GM18505 (cell line): ENCODE measurements at regions not wholly inside any gene's neighbourhood (a gene's known extent, or its start where the extent isn't known, plus 50 kb on each side); places are given as distances from the start of the nearest gene placed in this dataset.

Experiments
- ATAC-seq: cut with Tn5 transposase; IDR thresholded peaks from one replicate; pipeline ENCODE4 v1.9.1; 2021; ENCODE audit not compliant: unreplicated experiment
- POLR2A ChIP-seq: IDR thresholded peaks from 4 replicates; pipeline ENCODE4 v1.6.1; 2011; ENCODE audit warnings: borderline replicate concordance; ENCODE audit not compliant: insufficient read depth, insufficient read length; ENCODE audit errors: extremely low read depth

DNA sequence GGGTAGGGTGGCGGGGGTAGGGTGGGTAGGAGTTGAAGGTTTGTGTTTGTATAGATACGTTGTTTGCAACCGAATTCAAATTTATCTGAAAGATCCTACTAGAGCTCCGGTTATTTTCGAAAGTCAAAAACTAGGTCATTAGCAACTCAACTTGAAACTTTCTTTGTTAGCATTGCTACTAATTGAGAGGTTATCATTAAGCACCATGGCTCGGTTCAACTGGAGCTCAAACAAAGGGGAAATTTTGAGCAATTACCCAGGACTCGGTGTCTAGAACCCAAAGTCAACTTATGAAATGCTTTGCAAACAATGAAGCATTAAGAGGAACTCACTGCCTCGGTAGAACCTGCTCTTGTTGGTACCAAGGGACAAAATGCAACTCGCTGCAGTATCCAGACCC lies 207.7 kb downstream of the BCAT1 start:
- no peak for ATAC-seq
- no peak for TF ChIP-seq POLR2A

DNA sequence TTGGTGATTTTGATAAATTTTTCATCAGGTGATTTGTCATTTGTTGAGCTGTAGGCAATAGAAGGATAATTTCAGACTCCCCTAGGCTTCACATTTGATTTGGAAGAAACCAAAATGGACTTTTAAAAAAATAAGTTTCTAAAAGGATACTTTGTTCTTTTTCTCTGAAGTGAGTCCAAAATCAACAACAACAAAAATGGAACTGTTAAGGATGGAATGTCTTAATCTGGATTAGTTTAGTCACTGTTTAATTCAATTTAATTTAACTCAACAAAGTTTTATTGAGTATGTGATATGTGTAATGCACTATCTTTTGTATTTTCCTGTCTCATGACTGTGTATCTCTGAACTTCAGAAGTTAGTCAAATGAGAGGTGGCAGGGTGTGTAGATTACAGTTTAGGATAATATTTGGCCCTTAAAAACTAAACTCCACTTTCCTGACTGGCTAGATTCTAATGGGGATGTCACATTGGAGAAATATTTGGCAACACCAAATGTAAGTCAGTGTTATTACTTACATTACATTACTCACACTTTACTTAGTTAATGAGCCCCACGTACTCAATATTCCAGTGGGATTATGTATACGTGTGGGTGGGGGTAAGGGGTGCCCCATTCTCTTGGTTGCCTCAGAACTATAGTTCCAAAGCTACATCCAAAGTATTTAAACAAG lies 209.7 kb downstream of the BCAT1 start:
- no peak for TF ChIP-seq POLR2A
- no peak for ATAC-seq

DNA sequence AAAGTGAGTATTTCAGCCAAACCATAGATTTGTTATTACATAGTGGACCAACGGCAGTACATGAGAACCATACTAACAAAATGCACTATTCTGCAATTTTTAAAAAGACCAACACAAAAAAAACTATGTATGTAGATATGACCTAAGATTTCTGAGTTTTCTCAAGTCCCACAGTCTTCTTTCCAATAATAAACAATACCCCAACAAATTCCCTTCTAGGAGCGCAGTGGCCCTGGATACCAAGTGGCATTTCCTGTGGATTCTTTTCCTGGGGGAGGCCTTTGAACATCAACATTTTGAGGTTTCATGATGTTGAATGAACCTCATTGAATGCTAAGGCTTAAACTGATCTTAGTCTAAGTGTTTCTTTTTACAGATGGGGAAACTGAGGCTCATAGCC lies 210.5 kb downstream of the BCAT1 start:
- ATAC-seq: no peak
- TF ChIP-seq POLR2A: no peak

DNA sequence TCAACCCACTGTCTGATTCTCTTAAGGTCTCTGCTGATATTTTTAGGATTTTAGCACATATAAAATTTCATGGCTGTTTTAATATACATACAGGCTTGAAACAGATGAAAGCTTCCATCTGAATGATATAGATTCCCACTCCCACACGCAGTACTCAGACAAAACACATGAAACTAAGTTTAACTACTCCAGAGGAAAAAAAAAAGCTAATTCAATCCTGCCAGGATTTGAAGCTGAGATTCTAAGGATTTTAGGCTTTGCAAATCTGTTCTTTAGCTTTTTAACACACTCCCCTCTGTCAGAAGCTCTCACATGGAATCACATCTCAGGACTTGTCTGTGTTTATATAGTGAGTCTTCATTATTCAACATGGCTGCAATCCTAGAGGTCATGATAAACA lies 217.3 kb downstream of the BCAT1 start:
- TF ChIP-seq POLR2A: no peak
- ATAC-seq: no peak

DNA sequence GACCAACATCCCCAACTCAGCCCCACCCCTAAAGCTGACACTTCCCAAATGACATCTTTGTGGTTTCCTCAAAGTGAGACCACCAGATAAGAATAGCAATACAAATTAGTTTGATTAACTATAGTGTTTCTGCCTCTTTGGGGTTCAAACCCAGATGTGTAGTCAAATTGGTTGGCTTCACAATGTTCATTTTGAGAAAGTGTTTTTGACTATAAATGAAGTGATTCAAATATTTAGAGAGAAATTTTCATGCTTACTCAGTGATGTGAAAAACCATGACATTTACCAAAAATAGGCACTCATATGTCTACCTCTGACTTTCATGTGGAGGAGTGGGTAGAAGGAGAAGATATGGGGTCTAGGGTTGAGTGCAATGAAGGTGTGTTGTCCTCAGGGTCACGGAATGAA lies 218.4 kb downstream of the BCAT1 start:
- no peak for TF ChIP-seq POLR2A
- peak; percentile 49 for ATAC-seq

DNA sequence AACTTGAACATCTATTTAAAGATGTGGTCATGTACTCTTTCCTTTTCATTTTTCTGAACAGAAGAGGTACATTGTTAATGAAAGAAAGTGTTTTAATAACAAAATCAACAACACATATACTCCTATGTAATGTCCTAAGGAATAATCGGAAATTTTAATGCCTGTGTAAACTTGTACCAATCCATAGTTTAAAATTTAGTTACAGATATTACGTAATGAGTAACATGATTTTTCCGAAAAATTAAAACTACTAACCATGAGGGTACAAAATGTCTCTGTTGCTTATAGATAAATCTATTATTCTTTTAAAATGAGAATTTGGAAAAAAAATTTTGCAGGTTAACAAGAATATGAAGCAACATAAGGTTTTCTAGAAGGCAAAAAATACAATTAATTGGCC lies 220.1 kb downstream of the BCAT1 start:
- no peak for TF ChIP-seq POLR2A
- ATAC-seq: no peak

DNA sequence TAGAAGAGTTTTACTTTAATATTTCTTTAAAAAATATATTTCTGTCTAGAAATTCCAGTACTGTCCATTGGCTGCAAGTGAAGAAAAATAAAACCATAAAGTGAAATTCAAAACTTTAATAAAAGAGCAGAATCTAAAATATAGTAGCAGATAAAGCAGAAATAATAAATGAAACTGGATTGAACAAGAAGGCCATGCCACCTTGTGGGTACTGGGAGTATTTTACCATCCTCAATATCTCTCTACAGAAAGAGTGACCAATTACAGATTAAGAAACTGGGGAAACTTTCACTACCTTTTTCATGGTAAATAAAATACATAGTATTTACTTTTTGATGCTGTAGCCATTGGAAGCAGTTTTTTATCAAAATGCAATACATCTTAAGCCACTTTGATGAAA lies 220.5 kb downstream of the BCAT1 start:
- no peak for ATAC-seq
- TF ChIP-seq POLR2A: no peak

DNA sequence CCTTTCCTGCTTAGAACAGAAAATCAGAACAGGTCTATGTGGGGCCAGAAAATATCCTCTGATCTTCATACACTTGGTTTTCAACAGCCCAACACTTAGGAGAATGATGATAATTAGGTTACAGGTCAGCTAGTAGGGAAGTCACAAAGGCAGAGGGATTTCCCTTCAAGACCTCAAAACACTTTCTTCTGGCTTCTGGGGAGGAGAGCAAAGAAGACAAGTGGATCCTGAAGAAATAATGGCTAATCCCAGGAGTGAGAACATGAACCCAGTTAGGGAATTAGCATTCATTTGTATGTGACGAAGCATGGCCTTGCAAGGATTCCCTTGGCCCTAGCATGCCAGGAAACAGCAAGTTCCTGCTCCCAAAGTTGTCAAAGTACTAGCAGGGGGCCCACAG lies 223.3 kb downstream of the BCAT1 start:
- ATAC-seq: no peak
- no peak for TF ChIP-seq POLR2A

DNA sequence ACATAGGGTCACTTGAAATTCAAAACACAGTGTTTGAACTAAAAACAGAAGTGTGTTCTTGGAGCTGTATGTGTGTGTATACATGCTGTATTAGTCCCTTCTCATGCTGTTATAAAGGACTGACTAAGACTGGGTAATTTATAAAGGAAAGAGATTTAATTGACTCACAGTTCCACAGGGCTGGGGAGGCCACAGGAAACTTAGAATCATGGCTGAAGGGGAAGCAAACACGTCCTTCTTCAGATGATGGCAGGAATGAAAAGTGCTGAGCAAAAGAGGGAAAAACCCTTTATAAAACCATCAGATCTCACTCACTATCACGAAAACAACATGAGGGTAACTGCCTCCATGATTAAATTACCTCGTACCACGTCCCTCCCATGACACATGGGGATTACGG lies 224.1 kb downstream of the BCAT1 start:
- no peak for ATAC-seq
- TF ChIP-seq POLR2A: no peak

DNA sequence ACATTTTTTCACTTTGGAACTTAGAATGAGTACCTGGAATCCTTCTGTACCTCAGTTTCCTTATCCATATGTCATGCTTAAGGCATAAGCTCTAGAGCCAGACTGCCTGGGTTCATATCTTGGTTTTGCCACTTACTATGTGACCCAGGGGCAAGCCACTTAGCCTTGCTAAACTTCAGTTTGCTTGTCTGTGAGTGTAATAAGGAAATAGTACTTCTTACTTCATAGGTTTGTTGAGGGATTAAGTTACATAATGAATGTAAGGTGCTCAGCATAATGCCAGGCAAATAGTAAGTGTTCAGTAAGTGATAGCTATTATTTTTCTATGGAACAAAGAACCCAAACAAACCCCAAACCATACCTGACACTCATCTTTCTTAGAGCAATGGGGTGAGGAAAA lies 225.1 kb downstream of the BCAT1 start:
- no peak for TF ChIP-seq POLR2A
- ATAC-seq: no peak

DNA sequence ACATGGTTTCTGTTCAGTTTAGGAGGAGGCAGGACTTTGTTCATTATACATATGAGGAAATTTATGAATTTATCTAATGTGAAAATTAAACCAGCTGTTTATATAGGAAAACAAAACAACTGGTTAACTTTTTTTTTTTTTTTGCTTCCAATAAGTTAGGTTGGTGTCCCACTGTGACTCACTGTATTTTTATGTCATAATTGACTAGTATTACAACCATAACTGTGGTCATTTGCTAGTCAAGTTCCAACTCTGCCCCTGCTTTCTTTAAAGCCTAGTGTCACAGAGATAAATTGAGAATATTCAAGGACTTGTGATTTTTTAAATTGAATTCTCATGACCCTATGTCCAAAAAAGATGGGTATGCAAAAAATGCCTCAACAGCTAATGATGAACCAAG lies 227.7 kb downstream of the BCAT1 start:
- TF ChIP-seq POLR2A: no peak
- ATAC-seq: no peak

DNA sequence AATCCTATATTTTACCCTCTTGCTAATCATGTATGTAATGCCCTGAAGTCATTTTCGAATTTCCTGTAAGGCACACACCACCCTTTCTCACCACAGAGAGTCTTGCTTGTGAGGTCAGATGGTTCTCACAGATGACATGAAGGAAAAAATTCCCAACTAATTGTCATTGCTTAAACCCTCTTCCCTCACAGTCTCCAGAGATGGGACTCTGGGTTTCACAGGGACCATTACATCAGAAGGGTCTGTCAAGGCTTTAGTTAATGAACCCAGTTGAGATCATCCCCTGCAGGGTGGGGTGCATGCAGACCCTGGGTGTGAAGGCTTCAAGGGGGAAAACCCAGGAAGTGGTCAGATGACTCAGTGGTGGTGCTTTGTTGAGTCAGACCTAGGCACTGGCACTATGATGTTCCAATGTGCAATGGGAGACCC lies 229.6 kb downstream of the BCAT1 start:
- TF ChIP-seq POLR2A: no peak
- peak; percentile 97 for ATAC-seq

DNA sequence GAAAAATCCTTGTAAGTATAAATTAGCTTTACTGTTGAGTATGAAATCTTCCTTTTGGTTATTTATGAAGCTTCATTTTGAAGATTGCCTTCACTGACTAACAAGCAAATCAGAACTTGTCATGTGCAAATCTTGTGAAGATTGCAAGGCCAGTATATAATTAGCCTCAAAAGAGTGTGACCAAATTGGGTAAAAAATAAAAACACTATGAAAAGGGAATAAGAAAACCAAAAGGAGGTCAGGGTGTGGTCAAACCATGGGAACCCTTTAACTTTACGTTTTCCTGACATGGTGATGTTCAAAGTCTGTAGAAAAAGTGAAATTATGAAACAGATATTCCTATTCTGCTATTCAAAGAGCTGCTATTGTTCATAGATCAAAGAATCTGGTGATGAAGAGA lies 230.3 kb downstream of the BCAT1 start:
- no peak for TF ChIP-seq POLR2A
- no peak for ATAC-seq

DNA sequence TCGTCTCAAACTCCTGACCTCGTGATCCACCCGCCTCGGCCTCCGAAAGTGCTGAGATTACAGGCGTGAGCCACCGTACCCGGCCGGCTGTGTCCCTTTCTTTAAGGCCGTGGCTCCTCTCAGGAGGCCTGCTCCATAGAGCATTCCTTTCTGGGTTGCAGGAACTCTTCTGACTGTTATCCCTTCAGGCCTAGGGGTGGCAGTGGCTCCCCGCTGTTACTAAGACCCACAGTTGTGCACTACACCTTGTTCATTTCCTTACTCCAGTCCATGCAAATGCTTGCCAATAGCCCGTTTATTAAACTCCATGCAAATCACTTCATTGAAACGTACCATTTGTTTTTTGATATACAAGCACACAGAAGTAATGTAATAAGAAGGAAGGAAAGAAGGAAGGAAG lies 234.7 kb downstream of the BCAT1 start:
- no peak for ATAC-seq
- no peak for TF ChIP-seq POLR2A

DNA sequence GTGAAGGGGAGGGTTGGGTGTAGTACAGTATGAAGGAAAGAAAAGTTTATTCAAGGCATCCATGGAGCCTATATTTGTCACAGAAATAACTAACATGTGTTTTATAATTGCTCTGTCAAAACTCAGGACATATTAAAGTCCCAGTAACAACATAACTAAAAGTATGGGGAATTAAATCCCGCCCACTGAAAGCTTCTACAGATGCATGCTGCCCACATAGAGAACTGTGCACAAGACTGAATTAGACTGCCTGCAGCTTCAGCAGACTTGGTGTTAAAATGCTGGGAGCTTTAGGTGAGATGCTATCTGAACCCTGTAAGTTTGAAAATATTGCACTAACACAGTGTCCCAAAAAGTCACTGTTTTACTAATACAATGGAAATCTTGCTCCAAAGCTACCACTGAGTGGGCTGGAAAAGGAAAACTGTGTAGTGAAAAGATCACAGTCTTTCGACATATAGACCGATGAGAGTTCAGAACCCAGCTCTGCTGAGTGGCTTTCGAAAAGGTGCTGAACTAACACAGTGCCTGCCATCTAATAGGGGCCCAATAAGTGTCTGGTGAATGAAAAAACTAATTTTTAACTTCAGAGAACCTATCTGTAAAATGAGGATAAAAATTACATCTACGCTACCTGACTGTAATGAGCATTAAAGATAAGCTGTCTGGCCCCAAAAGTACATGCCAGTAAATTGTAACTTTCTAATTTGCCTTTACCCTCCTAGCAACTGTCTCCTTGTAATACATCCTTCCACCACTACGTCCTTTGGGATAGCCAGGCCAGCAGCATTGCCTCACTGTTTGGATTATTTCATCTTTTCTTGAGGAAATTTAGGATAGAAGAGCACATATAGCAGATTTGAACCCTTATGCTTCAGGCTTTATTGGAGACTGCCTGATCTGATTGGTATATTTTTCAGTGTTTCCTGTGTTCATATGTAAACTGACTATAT lies 237.6 kb downstream of the BCAT1 start:
- no peak for ATAC-seq
- TF ChIP-seq POLR2A: no peak

DNA sequence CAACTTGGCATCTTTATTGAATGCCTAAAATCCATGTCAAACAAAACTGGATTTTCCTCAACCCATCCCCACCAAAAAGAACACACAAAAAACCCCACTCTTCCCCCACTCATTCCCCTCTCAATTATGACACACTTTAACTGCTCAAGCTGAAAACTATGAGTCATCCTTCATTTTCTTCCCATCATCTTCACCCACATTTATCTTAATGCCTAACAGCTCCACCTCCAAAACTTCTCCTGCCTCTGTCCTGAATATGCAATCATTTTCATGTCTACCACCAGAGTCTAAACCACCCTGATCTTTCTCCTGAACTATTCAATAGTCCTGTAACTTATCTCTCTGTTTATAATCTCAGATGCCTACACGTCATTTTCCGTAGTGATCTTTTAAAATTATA lies 239.7 kb downstream of the BCAT1 start:
- no peak for ATAC-seq
- no peak for TF ChIP-seq POLR2A
